ENCODE measurements at regions not wholly inside any gene's neighbourhood (a gene's known extent, or its start where the extent isn't known, plus 50 kb on each side); places are given as distances from the start of the nearest gene placed in this dataset.

- no peak for DNase-seq (ENCODE audit: extremely low read depth, low read depth)
- no peak for TF ChIP-seq CTCF (IDR thresholded peaks at IDR 0.05; ENCODE audit: low read depth, low read length)
Observed at GRCh38 chr9:16304301-16304700, 566.2 kb downstream of the BNC2 start.

GRCh38 chr9:16306586-16306985 is 563.9 kb downstream of the BNC2 start:
- no peak for TF ChIP-seq CTCF (IDR thresholded peaks at IDR 0.05; ENCODE audit: low read depth, low read length)
- no peak for DNase-seq (ENCODE audit: extremely low read depth, low read depth)

GRCh38 chr9:16307626-16308195 is 562.8 kb downstream of the BNC2 start:
- TF ChIP-seq CTCF (IDR thresholded peaks at IDR 0.05; ENCODE audit: low read depth, low read length), result no peak
- no peak for DNase-seq (ENCODE audit: extremely low read depth, low read depth)

- no peak for TF ChIP-seq CTCF (IDR thresholded peaks at IDR 0.05; ENCODE audit: low read depth, low read length)
- DNase-seq (ENCODE audit: extremely low read depth, low read depth), result no peak
Observed at GRCh38 chr9:16308645-16309044, 561.8 kb downstream of the BNC2 start.

GRCh38 chr9:16309082-16309468 is 561.4 kb downstream of the BNC2 start:
- DNase-seq (ENCODE audit: extremely low read depth, low read depth), result no peak

GRCh38 chr9:16309469-16310271 is 560.8 kb downstream of the BNC2 start:
- TF ChIP-seq CTCF (IDR thresholded peaks at IDR 0.05; ENCODE audit: low read depth, low read length), result no peak
- DNase-seq (ENCODE audit: extremely low read depth, low read depth), result no peak

More at GRCh38 chr9:16309082-16309468, 561.4 kb downstream of the BNC2 start:
- no peak for TF ChIP-seq CTCF (IDR thresholded peaks at IDR 0.05; ENCODE audit: low read depth, low read length)

GRCh38 chr9:16310278-16311110 is 560.0 kb downstream of the BNC2 start:
- DNase-seq (ENCODE audit: extremely low read depth, low read depth), result no peak
- TF ChIP-seq CTCF (IDR thresholded peaks at IDR 0.05; ENCODE audit: low read depth, low read length), result no peak
